OCI-LY1 (cell line): ENCODE measurements at regions not wholly inside any gene's neighbourhood (a gene's known extent, or its start where the extent isn't known, plus 50 kb on each side); places are given as distances from the start of the nearest gene placed in this dataset.

ENCODE experiments used
- H2AFZ ChIP-seq: fragments of 200-600 bp; sonication (generic), shearing (Covaris generic); 2 replicates; pipeline ENCODE4 v1.6.0; 2014; ENCODE audit warnings: antibody characterized with exemption, mild to moderate bottlenecking, low read length
- H3F3A ChIP-seq: fragments of 200-600 bp; sonication (generic), shearing (Covaris generic); 2 replicates; pipeline ENCODE4 v1.6.0; 2014; ENCODE audit warnings: mild to moderate bottlenecking, antibody characterized with exemption, low read length, moderate library complexity; ENCODE audit not compliant: insufficient read depth
- H3K27ac ChIP-seq: fragments of 200-600 bp; sonication (generic); 2 replicates; pipeline ENCODE4 v1.5.1; 2014; ENCODE audit warnings: low read length, mixed run types, mild to moderate bottlenecking, low read depth; ENCODE audit not compliant: poor library complexity, severe bottlenecking
- H3K27me3 ChIP-seq: fragments of 200-600 bp; sonication (generic); 2 replicates; pipeline ENCODE4 v1.6.0; 2014; ENCODE audit warnings: antibody characterized with exemption, mild to moderate bottlenecking, low read length, moderate library complexity; ENCODE audit not compliant: insufficient read depth
- H3K36me3 ChIP-seq: fragments of 200-600 bp; sonication (generic); 2 replicates; pipeline ENCODE4 v1.6.1; 2014; ENCODE audit warnings: mild to moderate bottlenecking, antibody characterized with exemption, low read length, moderate library complexity, mixed read lengths; ENCODE audit not compliant: insufficient read depth
- H3K4me1 ChIP-seq: fragments of 200-600 bp; sonication (generic); 2 replicates; pipeline ENCODE4 v1.5.1; 2014; ENCODE audit warnings: mild to moderate bottlenecking, low read length, moderate library complexity; ENCODE audit not compliant: insufficient read depth, severe bottlenecking
- H3K4me2 ChIP-seq: fragments of 200-600 bp; sonication (generic), shearing (Covaris generic); 2 replicates; pipeline ENCODE4 v1.6.1; 2014; ENCODE audit warnings: low read length
- H3K4me3 ChIP-seq: fragments of 200-600 bp; sonication (generic); 2 replicates; pipeline ENCODE4 v1.5.1; 2014; ENCODE audit warnings: low read length, low read depth, mild to moderate bottlenecking, mixed read lengths; ENCODE audit not compliant: poor library complexity, severe bottlenecking
- H3K79me2 ChIP-seq: fragments of 200-600 bp; shearing (Covaris generic); 2 replicates; pipeline ENCODE4 v1.6.1; 2016; ENCODE audit warnings: mixed run types, low read length, mixed read lengths; ENCODE audit not compliant: insufficient read depth
- H3K9ac ChIP-seq: fragments of 200-600 bp; sonication (generic), shearing (Covaris generic); 2 replicates; pipeline ENCODE4 v1.6.1; 2014; ENCODE audit warnings: mild to moderate bottlenecking, low read length, mixed read lengths
- H3K9me2 ChIP-seq: fragments of 200-600 bp; sonication (generic), shearing (Covaris generic); 2 replicates; pipeline ENCODE4 v1.6.1; 2014; ENCODE audit warnings: low read depth, mild to moderate bottlenecking, low read length, mixed read lengths
- H3K9me3 ChIP-seq: fragments of 200-600 bp; shearing (Covaris generic); 2 replicates; pipeline ENCODE4 v1.6.1; 2014; ENCODE audit warnings: low read length, mixed read lengths
- H4K20me1 ChIP-seq: fragments of 200-600 bp; sonication (generic), shearing (Covaris generic); 2 replicates; pipeline ENCODE4 v1.6.0; 2016; ENCODE audit warnings: mild to moderate bottlenecking, low read length; ENCODE audit not compliant: insufficient read depth
- EZH2 ChIP-seq: fragments of 200-600 bp; sonication (generic), shearing (Covaris generic); IDR thresholded peaks from 2 replicates; pipeline ENCODE4 v1.8.0; 2017; ENCODE audit warnings: borderline replicate concordance, mixed run types, mild to moderate bottlenecking, antibody characterized with exemption, low read length, moderate library complexity, mixed read lengths
- TF ChIP-seq, protein P1 (sequence below): fragments of 200-600 bp; sonication (generic), shearing (Covaris generic); IDR thresholded peaks from 2 replicates; pipeline ENCODE4 v1.5.1; 2017; ENCODE audit warnings: mild to moderate bottlenecking, antibody characterized with exemption, low read length, moderate library complexity, mixed read lengths

DNA sequence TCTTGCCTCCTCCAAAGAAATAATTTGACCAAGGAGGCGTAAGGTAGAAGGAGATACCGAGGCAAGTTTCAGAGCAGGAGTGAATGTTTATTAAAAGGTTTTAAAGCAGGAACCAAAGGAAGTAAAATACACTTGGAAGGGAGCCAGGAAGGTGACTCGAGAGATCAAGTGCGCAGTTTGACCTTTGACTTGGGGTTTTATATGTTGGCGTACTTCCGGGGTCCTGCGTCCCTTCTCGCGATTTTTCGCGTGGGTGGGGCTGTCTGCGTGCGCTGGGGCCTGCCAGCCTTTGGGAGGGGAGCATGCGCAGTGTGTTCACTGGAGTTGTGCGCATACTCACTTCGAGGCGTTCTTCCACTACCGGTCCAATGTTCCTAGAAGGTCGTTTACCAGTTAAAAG is 166.0 kb upstream of the IRX2 start:
- Histone ChIP-seq H2AFZ (no peak overlapping the region), H3K27ac (no peak overlapping the region), H3K4me1 (no peaks in the 10 kb centered on the region), H3K27me3 (no peaks in the 10 kb centered on the region), H4K20me1 (no peaks in the 10 kb centered on the region), H3K36me3 (no peaks in the 10 kb centered on the region), H3K4me2 (no peak overlapping the region), H3K9me2 (no peaks in the 10 kb centered on the region), H3K9ac (no peak overlapping the region), H3K4me3 (no peak overlapping the region), H3F3A (no peaks in the 10 kb centered on the region), H3K79me2 (no peaks in the 10 kb centered on the region), H3K9me3 (no peaks in the 10 kb centered on the region)
- TF ChIP-seq, protein P1, sequence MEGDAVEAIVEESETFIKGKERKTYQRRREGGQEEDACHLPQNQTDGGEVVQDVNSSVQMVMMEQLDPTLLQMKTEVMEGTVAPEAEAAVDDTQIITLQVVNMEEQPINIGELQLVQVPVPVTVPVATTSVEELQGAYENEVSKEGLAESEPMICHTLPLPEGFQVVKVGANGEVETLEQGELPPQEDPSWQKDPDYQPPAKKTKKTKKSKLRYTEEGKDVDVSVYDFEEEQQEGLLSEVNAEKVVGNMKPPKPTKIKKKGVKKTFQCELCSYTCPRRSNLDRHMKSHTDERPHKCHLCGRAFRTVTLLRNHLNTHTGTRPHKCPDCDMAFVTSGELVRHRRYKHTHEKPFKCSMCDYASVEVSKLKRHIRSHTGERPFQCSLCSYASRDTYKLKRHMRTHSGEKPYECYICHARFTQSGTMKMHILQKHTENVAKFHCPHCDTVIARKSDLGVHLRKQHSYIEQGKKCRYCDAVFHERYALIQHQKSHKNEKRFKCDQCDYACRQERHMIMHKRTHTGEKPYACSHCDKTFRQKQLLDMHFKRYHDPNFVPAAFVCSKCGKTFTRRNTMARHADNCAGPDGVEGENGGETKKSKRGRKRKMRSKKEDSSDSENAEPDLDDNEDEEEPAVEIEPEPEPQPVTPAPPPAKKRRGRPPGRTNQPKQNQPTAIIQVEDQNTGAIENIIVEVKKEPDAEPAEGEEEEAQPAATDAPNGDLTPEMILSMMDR, result no peak
- no peak for TF ChIP-seq EZH2

DNA sequence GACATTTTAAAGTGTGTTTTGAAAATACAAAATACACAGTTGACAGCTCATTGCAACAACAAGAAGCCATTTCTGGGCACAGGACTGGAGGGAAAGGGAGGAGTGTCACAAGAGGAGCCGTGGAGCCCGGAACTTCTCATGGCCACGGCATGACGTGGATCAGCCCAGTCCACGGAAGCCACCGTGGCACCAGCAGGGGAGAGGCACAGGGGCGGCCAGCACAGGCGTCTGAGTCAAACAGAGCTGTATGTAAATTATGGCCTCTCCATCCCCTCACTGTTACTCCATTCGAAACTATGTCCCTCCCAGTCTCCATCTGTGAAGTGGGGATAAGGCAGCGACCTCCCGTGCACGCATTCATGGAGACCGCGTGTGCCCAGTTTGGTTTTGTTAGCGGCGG is 165.6 kb upstream of the IRX2 start:
- Histone ChIP-seq H3K27ac (no peak overlapping the region), H3F3A (no peaks in the 10 kb centered on the region), H4K20me1 (no peaks in the 10 kb centered on the region), H3K79me2 (no peaks in the 10 kb centered on the region), H3K9me2 (no peaks in the 10 kb centered on the region), H3K4me3 (no peak overlapping the region), H3K27me3 (no peaks in the 10 kb centered on the region), H3K4me2 (no peak overlapping the region), H3K9ac (no peak overlapping the region), H3K4me1 (no peaks in the 10 kb centered on the region), H3K36me3 (no peaks in the 10 kb centered on the region), H3K9me3 (no peaks in the 10 kb centered on the region), H2AFZ (no peak overlapping the region)
- no peak for TF ChIP-seq EZH2
- TF ChIP-seq, protein P1, result no peak

DNA sequence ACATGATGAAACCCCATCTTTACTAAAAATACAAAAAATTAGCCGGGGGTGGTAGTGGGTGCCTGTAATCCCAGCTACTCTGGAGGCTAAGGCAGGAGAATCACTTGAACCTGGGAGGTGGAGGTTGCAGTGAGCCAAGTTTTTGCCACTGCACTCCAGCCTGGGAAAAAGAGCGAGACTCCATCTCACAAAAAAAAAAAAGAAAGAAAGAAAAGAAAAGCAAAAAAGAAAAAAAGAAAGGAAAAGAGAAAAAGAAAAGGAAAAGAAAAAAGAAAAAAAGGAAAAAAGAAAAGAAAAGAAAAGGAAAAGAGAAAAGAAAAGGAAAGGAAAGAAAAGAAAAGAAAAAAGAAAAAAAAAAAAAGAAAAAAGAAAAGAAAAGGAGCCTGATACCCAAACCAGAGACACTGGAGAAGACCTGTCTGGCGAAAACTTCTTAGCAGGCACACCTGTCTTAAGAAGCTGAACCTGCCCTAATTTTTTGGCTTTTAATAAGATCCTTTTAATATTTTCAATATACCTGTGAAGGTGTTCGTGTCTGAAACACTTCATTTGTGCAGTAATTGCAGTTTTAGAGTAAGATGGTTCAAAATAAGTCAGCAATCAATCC is 164.7 kb upstream of the IRX2 start:
- H3K9me2 ChIP-seq, result no peaks in the 10 kb centered on the region
- H3K27ac ChIP-seq, result no peak overlapping the region
- no peak for TF ChIP-seq EZH2
- TF ChIP-seq, protein P1, result no peak
- H4K20me1 ChIP-seq, result no peaks in the 10 kb centered on the region
- no peak overlapping the region for H3K4me3 ChIP-seq
- no peaks in the 10 kb centered on the region for H3K27me3 ChIP-seq
- no peak overlapping the region for H3K4me2 ChIP-seq
- no peaks in the 10 kb centered on the region for H3K36me3 ChIP-seq
- no peaks in the 10 kb centered on the region for H3K9me3 ChIP-seq
- H3K79me2 ChIP-seq, result no peaks in the 10 kb centered on the region
- H3F3A ChIP-seq, result no peaks in the 10 kb centered on the region
- no peak overlapping the region for H2AFZ ChIP-seq
- no peak overlapping the region for H3K9ac ChIP-seq
- H3K4me1 ChIP-seq, result no peaks in the 10 kb centered on the region
